ENCODE measurements at regions not wholly inside any gene's neighbourhood (a gene's known extent, or its start where the extent isn't known, plus 50 kb on each side); places are given as distances from the start of the nearest gene placed in this dataset.

- Histone ChIP-seq H3K27ac (no peak overlapping the region), H3K4me3 (no peak overlapping the region), H3K36me3 (no peaks in the 10 kb centered on the region), H3K27me3 (no peaks in the 10 kb centered on the region), H3K9me3 (ENCODE audit: low read depth) (no peaks in the 10 kb centered on the region), H3K4me1 (ENCODE audit: low read depth) (no peaks in the 10 kb centered on the region)
- no peak for TF ChIP-seq CTCF (IDR thresholded peaks at IDR 0.05; ENCODE audit: low read depth, low read length)
- DNase-seq (ENCODE audit: low read depth in 1 of 2, low spot score in 1 of 2): no peak
Measured at GRCh38 chr7:48782511-48782910, 141.8 kb upstream of the CDC14C start.

- TF ChIP-seq CTCF (IDR thresholded peaks at IDR 0.05; ENCODE audit: low read depth, low read length): no peak
- H3K27ac ChIP-seq: no peak overlapping the region
- H3K9me3 ChIP-seq (ENCODE audit: low read depth): no peaks in the 10 kb centered on the region
- H3K4me1 ChIP-seq (ENCODE audit: low read depth): no peaks in the 10 kb centered on the region
- H3K27me3 ChIP-seq: no peaks in the 10 kb centered on the region
- no peak for DNase-seq (ENCODE audit: low read depth in 1 of 2, low spot score in 1 of 2)
- no peak overlapping the region for H3K4me3 ChIP-seq
- H3K36me3 ChIP-seq: no peaks in the 10 kb centered on the region
Measured at GRCh38 chr7:48786951-48787350, 137.4 kb upstream of the CDC14C start.

- Histone ChIP-seq H3K27me3 (no peaks in the 10 kb centered on the region), H3K4me3 (no peak overlapping the region), H3K27ac (no peak overlapping the region), H3K9me3 (ENCODE audit: low read depth) (no peaks in the 10 kb centered on the region), H3K36me3 (no peaks in the 10 kb centered on the region), H3K4me1 (ENCODE audit: low read depth) (peaks cover 7% of the 10 kb centered on the region)
- TF ChIP-seq CTCF (IDR thresholded peaks at IDR 0.05; ENCODE audit: low read depth, low read length): no peak
- DNase-seq (ENCODE audit: low read depth in 1 of 2, low spot score in 1 of 2): no peak
Measured at GRCh38 chr7:48803250-48803649, 121.1 kb upstream of the CDC14C start.

- no peaks in the 10 kb centered on the region for H3K27me3 ChIP-seq
- peaks cover 10% of the 10 kb centered on the region for H3K4me1 ChIP-seq (ENCODE audit: low read depth)
- H3K27ac ChIP-seq: no peak overlapping the region
- H3K4me3 ChIP-seq: no peak overlapping the region
- no peak for DNase-seq (ENCODE audit: low read depth in 1 of 2, low spot score in 1 of 2)
- no peaks in the 10 kb centered on the region for H3K36me3 ChIP-seq
- no peaks in the 10 kb centered on the region for H3K9me3 ChIP-seq (ENCODE audit: low read depth)
- no peak for TF ChIP-seq CTCF (IDR thresholded peaks at IDR 0.05; ENCODE audit: low read depth, low read length)
Measured at GRCh38 chr7:48806731-48807130, 117.6 kb upstream of the CDC14C start.

- no peaks in the 10 kb centered on the region for H3K27me3 ChIP-seq
- H3K4me3 ChIP-seq: no peak overlapping the region
- H3K9me3 ChIP-seq (ENCODE audit: low read depth): no peaks in the 10 kb centered on the region
- H3K36me3 ChIP-seq: no peaks in the 10 kb centered on the region
- peaks cover 21% of the 10 kb centered on the region for H3K4me1 ChIP-seq (ENCODE audit: low read depth)
- no peak overlapping the region for H3K27ac ChIP-seq
- no peak for TF ChIP-seq CTCF (IDR thresholded peaks at IDR 0.05; ENCODE audit: low read depth, low read length)
- no peak for DNase-seq (ENCODE audit: low read depth in 1 of 2, low spot score in 1 of 2)
Measured at GRCh38 chr7:48811071-48811470, 113.3 kb upstream of the CDC14C start.

GRCh38 chr7:48813472-48813871 lies 110.9 kb upstream of the CDC14C start:
- no peaks in the 10 kb centered on the region for H3K9me3 ChIP-seq (ENCODE audit: low read depth)
- H3K36me3 ChIP-seq: no peaks in the 10 kb centered on the region
- no peak overlapping the region for H3K4me3 ChIP-seq
- H3K4me1 ChIP-seq (ENCODE audit: low read depth): peaks cover 14% of the 10 kb centered on the region
- DNase-seq (ENCODE audit: low read depth in 1 of 2, low spot score in 1 of 2): peak in 1 of 2 donors; percentile 24
- H3K27ac ChIP-seq: peak overlapping the region; percentile 31
- TF ChIP-seq CTCF (IDR thresholded peaks at IDR 0.05; ENCODE audit: low read depth, low read length): no peak
- H3K27me3 ChIP-seq: no peaks in the 10 kb centered on the region

Data from cardiac muscle cell (in vitro differentiated cells and primary cell).